GM12878 (cell line): ENCODE measurements at regions not wholly inside any gene's neighbourhood (a gene's known extent, or its start where the extent isn't known, plus 50 kb on each side); places are given as distances from the start of the nearest gene placed in this dataset.

Experiments used
- ATAC-seq: fragments of 200-7000 bp; cut with Tn5 transposase; 3 replicates; pipeline ENCODE4 v1.9.1; 2020; ENCODE audit warnings: mild to moderate bottlenecking, moderate library complexity
- BruUV-seq: library from RNA; stranded (reverse); fragments of 400-500 nt; replicated peaks from 2 replicates; lab custom pipeline; 2021; lab: Mats Ljungman, UMichigan
- CTCF ChIA-PET: fragments of 300-600 bp; sonication (Branson Sonifier 250); formaldehyde crosslinking; extraction: SDS; loops from one replicate; lab custom pipeline; 2021; ENCODE audit warnings: inconsistent platforms; lab: Yijun Ruan, JAX
- POLR2A ChIA-PET: fragments of 350-600 bp; formaldehyde crosslinking; extraction: SDS; loops from one replicate; lab custom pipeline; 2021; ENCODE audit warnings: inconsistent platforms; lab: Charles Lee
- RAD21 ChIA-PET: fragments of 300-600 bp; sonication (Branson Sonifier 250); formaldehyde crosslinking; loops from one replicate; lab custom pipeline; 2023; ENCODE audit warnings: antibody characterized with exemption; ENCODE audit not compliant: unreplicated experiment; lab: Charles Lee
- SMC1A ChIA-PET: fragments of 300-600 bp; sonication (Branson Sonifier 250); formaldehyde crosslinking; loops from one replicate; lab custom pipeline; 2023; ENCODE audit not compliant: unreplicated experiment, uncharacterized antibody; lab: Charles Lee
- DNase-seq: peaks from one replicate; pipeline ENCODE4 v3.0.0-alpha.2; 2011; ENCODE audit warnings: low read depth, low spot score
- FAIRE-seq: peaks from 3 replicates; lab custom pipeline; 2011; peaks lifted over from hg19 to GRCh38; lab: Jason Lieb, UNC
- H2AFZ ChIP-seq: 2 replicates; pipeline ENCODE4 v1.6.0; 2011; ENCODE audit warnings: low read depth, low read length, control low read depth; ENCODE audit not compliant: control insufficient read depth
- H3K27ac ChIP-seq: 2 replicates; pipeline ENCODE4 v1.5.1; 2011; ENCODE audit warnings: control low read depth; ENCODE audit not compliant: control insufficient read depth, insufficient read depth
- H3K27me3 ChIP-seq, 2 experiments: replicated peaks in 1 of 2; 2 replicates each; pipeline versions ENCODE4 v1.6.0 to v1.6.1; 2011; ENCODE audit warnings: low read length in 1 of 2; ENCODE audit not compliant: control insufficient read depth in 2 of 2, insufficient read depth in 2 of 2
- H3K36me3 ChIP-seq, 2 experiments: 2 replicates each; pipeline ENCODE4 v1.5.1; 2011; ENCODE audit warnings: low read length in 1 of 2; ENCODE audit not compliant: control insufficient read depth in 2 of 2, insufficient read depth in 2 of 2
- H3K4me1 ChIP-seq: 2 replicates; pipeline ENCODE4 v1.6.1; 2011; ENCODE audit warnings: mild to moderate bottlenecking, low read length, moderate library complexity, mixed read lengths; ENCODE audit not compliant: control insufficient read depth, insufficient read depth
- H3K4me2 ChIP-seq: 2 replicates; pipeline ENCODE4 v1.6.0; 2011; ENCODE audit warnings: control low read depth; ENCODE audit not compliant: control insufficient read depth, insufficient read depth
- H3K4me3 ChIP-seq: fragments of 200-600 bp; sonication (generic); 2 replicates; pipeline ENCODE4 v1.5.1; 2016
- H3K79me2 ChIP-seq: 2 replicates; pipeline ENCODE4 v1.6.0; 2011; ENCODE audit warnings: low read length; ENCODE audit not compliant: control insufficient read depth, insufficient read depth
- H3K9ac ChIP-seq: 2 replicates; pipeline ENCODE4 v1.8.0; 2011; ENCODE audit warnings: low read length, control low read depth, mixed read lengths; ENCODE audit not compliant: control insufficient read depth, insufficient read depth
- H3K9me3 ChIP-seq: replicated peaks from 3 replicates; pipeline ENCODE4 v1.5.1; 2011; ENCODE audit warnings: mild to moderate bottlenecking, low read length; ENCODE audit not compliant: control insufficient read depth, insufficient read depth
- H4K20me1 ChIP-seq: 2 replicates; pipeline ENCODE4 v1.6.0; 2011; ENCODE audit not compliant: control insufficient read depth, insufficient read depth
- ATF3 ChIP-seq: IDR thresholded peaks from 2 replicates; pipeline ENCODE4 v1.6.1; 2011; ENCODE audit warnings: low read depth, mild to moderate bottlenecking, low read length, moderate library complexity, borderline replicate concordance; ENCODE audit errors: extremely low read depth
- CBX3 ChIP-seq: fragments of 200-600 bp; sonication (generic); IDR thresholded peaks from 2 replicates; pipeline ENCODE4 v1.6.1; 2016; ENCODE audit warnings: low read depth, borderline replicate concordance
- FOXM1 ChIP-seq: IDR thresholded peaks from 2 replicates; pipeline ENCODE4 v1.6.1; 2012; ENCODE audit warnings: low read depth, mild to moderate bottlenecking, inconsistent platforms, low read length, moderate library complexity
- JUND ChIP-seq: IDR thresholded peaks from 2 replicates; pipeline ENCODE4 v1.6.1; 2012; ENCODE audit warnings: low read depth, mild to moderate bottlenecking, low read length, improper control_type of control experiment, moderate library complexity
- KLF5 ChIP-seq: fragments of 450-650 bp; IDR thresholded peaks from 2 replicates; pipeline ENCODE4 v1.6.1; 2014; ENCODE audit warnings: mild to moderate bottlenecking; ENCODE audit not compliant: partially characterized antibody
- MTA2 ChIP-seq: fragments of 450-650 bp; IDR thresholded peaks from 2 replicates; pipeline ENCODE4 v1.6.1; 2016; ENCODE audit warnings: low read depth, mild to moderate bottlenecking, moderate library complexity
- NBN ChIP-seq: fragments of 450-650 bp; IDR thresholded peaks from 2 replicates; pipeline ENCODE4 v1.6.1; 2016
- NR2F1 ChIP-seq: fragments of 450-650 bp; conservative IDR thresholded peaks from 2 replicates; pipeline ENCODE4 v1.6.1; 2017; ENCODE audit warnings: mild to moderate bottlenecking
- RELA ChIP-seq: fragments of 450-650 bp; IDR thresholded peaks from 2 replicates; pipeline ENCODE4 v1.8.0; 2014; ENCODE audit warnings: borderline replicate concordance; ENCODE audit not compliant: partially characterized antibody
- SMAD5 ChIP-seq: IDR thresholded peaks from 2 replicates; pipeline ENCODE4 v1.6.1; 2016; ENCODE audit warnings: antibody characterized with exemption, low read depth
- SMC3 ChIP-seq: IDR thresholded peaks from 2 replicates; pipeline ENCODE4 v1.6.1; 2011; ENCODE audit warnings: low read length, improper control_type of control experiment, borderline replicate concordance
- STAT3 ChIP-seq: IDR thresholded peaks from 2 replicates; pipeline ENCODE4 v1.6.1; 2011; ENCODE audit warnings: low read depth, low read length, improper control_type of control experiment
- TARDBP ChIP-seq: IDR thresholded peaks from 2 replicates; pipeline ENCODE4 v1.6.1; 2016; ENCODE audit warnings: borderline replicate concordance
- YY1 ChIP-seq: IDR thresholded peaks from 2 replicates; pipeline ENCODE4 v1.6.1; 2011; ENCODE audit warnings: low read depth, mild to moderate bottlenecking, low read length
- ZBED1 ChIP-seq: IDR thresholded peaks from 2 replicates; pipeline ENCODE4 v1.6.1; 2016; ENCODE audit warnings: borderline replicate concordance
- ZNF622 ChIP-seq: fragments of 450-650 bp; IDR thresholded peaks from 2 replicates; pipeline ENCODE4 v1.6.1; 2017; ENCODE audit warnings: mild to moderate bottlenecking, inconsistent platforms
- WGBS: methylation state at CpG from one replicate; pipeline ENCODE4 v1.1.6; 2016; ENCODE audit warnings: low lambda C conversion rate; ENCODE audit not compliant: insufficient replicate concordance, insufficient coverage; ENCODE audit errors: missing lambda C conversion rate; 5-methylcytosine and 5-hydroxymethylcytosine counted together
- in situ Hi-C: fragments of 300-500 bp; cut with MboI; formaldehyde crosslinking; loops from 9 replicates; pipeline ENCODE4 v1.14.3; 2018; ENCODE audit warnings: mixed read lengths
- intact Hi-C: fragments of 100-400 bp; cut with micrococcal nuclease; formaldehyde crosslinking; loops from one replicate; pipeline ENCODE4 v1.14.2; 2022; ENCODE audit not compliant: unreplicated experiment

- no peak overlapping the region for H3K4me2 ChIP-seq
- no peak for TF ChIP-seq SMC3
- no peak for TF ChIP-seq NBN
- no peak for TF ChIP-seq SMAD5
- no peak for TF ChIP-seq JUND
- no peak for TF ChIP-seq KLF5
- TF ChIP-seq RELA, result no peak
- no peak for TF ChIP-seq FOXM1
- TF ChIP-seq ATF3, result no peak
- no peak for TF ChIP-seq STAT3
- TF ChIP-seq NR2F1, result no peak
- TF ChIP-seq ZNF622, result no peak
- no peak for TF ChIP-seq ZBED1
- no peak for TF ChIP-seq TARDBP
- TF ChIP-seq MTA2, result no peak
- no peak for TF ChIP-seq YY1
- TF ChIP-seq CBX3, result no peak
- no peak overlapping the region for H2AFZ ChIP-seq
- RAD21 ChIA-PET, result no interaction called here
- no peak overlapping the region for H3K9ac ChIP-seq
- no peak overlapping the region for H3K4me3 ChIP-seq
- H3K36me3 ChIP-seq, result no peaks in the 10 kb centered on the region
- intact Hi-C loops, result no loop called here
- CTCF ChIA-PET, result no interaction called here
- POLR2A ChIA-PET, result no interaction called here
- in situ Hi-C loops, result no loop called here
- H3K27me3 ChIP-seq, result no peaks in the 10 kb centered on the region
- no peak overlapping the region for H3K27ac ChIP-seq
- ATAC-seq (no peak), FAIRE-seq (no peak), DNase-seq (no peak)
- H3K9me3 ChIP-seq, result no peaks in the 10 kb centered on the region
- no peaks in the 10 kb centered on the region for H3K79me2 ChIP-seq
- SMC1A ChIA-PET, result interaction anchor here (1.4 kb wide), 1 partner anchor 334 kb away, joined by 3 read pairs; no protein-coding TSS in a partner anchor
- no TSS peak for BruUV-seq
- WGBS, result 19% methylated on average over 1 of the region's 1 CpG
- no peaks in the 10 kb centered on the region for H3K4me1 ChIP-seq
- no peaks in the 10 kb centered on the region for H4K20me1 ChIP-seq
Observed at GRCh38 chr5:114113604-114114003, 248.3 kb upstream of the KCNN2 start.
